ENCODE measurements at regions not wholly inside any gene's neighbourhood (a gene's known extent, or its start where the extent isn't known, plus 50 kb on each side); places are given as distances from the start of the nearest gene placed in this dataset.

- no peak overlapping the region for H3K4me3 Mint-ChIP-seq (ENCODE audit: low read depth)
- H3K27ac Mint-ChIP-seq = no peak overlapping the region
- peaks cover 8% of the 10 kb centered on the region for H3K4me1 Mint-ChIP-seq (ENCODE audit: low read depth)
- no peaks in the 10 kb centered on the region for H3K36me3 Mint-ChIP-seq (ENCODE audit: insufficient read depth)
- DNase-seq (ENCODE audit: low spot score, unreplicated experiment) = no peak
- H3K27me3 Mint-ChIP-seq = peaks cover 33% of the 10 kb centered on the region
- H3K9me3 Mint-ChIP-seq (ENCODE audit: low read depth) = no peaks in the 10 kb centered on the region
- no peak for TF ChIP-seq CTCF (IDR thresholded peaks at IDR 0.05; ENCODE audit: unreplicated experiment)
Measured at GRCh38 chr22:27557286-27558008, 244.1 kb downstream of the MN1 start.

- Mint-ChIP-seq H3K4me1 (ENCODE audit: low read depth) (peaks cover 8% of the 10 kb centered on the region), H3K9me3 (ENCODE audit: low read depth) (no peaks in the 10 kb centered on the region), H3K36me3 (ENCODE audit: insufficient read depth) (no peaks in the 10 kb centered on the region), H3K27me3 (peaks cover 38% of the 10 kb centered on the region), H3K27ac (no peak overlapping the region), H3K4me3 (ENCODE audit: low read depth) (no peak overlapping the region)
- no peak for DNase-seq (ENCODE audit: low spot score, unreplicated experiment)
- no peak for TF ChIP-seq CTCF (IDR thresholded peaks at IDR 0.05; ENCODE audit: unreplicated experiment)
Measured at GRCh38 chr22:27558658-27559371, 242.7 kb downstream of the MN1 start.

- no peak overlapping the region for H3K4me3 Mint-ChIP-seq (ENCODE audit: low read depth)
- DNase-seq (ENCODE audit: low spot score, unreplicated experiment) = no peak
- H3K36me3 Mint-ChIP-seq (ENCODE audit: insufficient read depth) = no peaks in the 10 kb centered on the region
- peaks cover 32% of the 10 kb centered on the region for H3K27me3 Mint-ChIP-seq
- H3K27ac Mint-ChIP-seq = no peak overlapping the region
- TF ChIP-seq CTCF (IDR thresholded peaks at IDR 0.05; ENCODE audit: unreplicated experiment) = no peak
- H3K9me3 Mint-ChIP-seq (ENCODE audit: low read depth) = no peaks in the 10 kb centered on the region
- H3K4me1 Mint-ChIP-seq (ENCODE audit: low read depth) = peaks cover 4% of the 10 kb centered on the region
Measured at GRCh38 chr22:27560781-27561180, 240.8 kb downstream of the MN1 start.

GRCh38 chr22:27561286-27561904, 240.2 kb downstream of the MN1 start:
- DNase-seq (ENCODE audit: low spot score, unreplicated experiment) = no peak
- Mint-ChIP-seq H3K27me3 (peaks cover 30% of the 10 kb centered on the region), H3K9me3 (ENCODE audit: low read depth) (no peaks in the 10 kb centered on the region), H3K27ac (no peak overlapping the region), H3K36me3 (ENCODE audit: insufficient read depth) (no peaks in the 10 kb centered on the region), H3K4me1 (ENCODE audit: low read depth) (peaks cover 4% of the 10 kb centered on the region), H3K4me3 (ENCODE audit: low read depth) (no peak overlapping the region)
- no peak for TF ChIP-seq CTCF (IDR thresholded peaks at IDR 0.05; ENCODE audit: unreplicated experiment)

GRCh38 chr22:27564806-27565205, 236.8 kb downstream of the MN1 start:
- Mint-ChIP-seq H3K9me3 (ENCODE audit: low read depth) (no peaks in the 10 kb centered on the region), H3K27ac (no peak overlapping the region), H3K4me1 (ENCODE audit: low read depth) (no peaks in the 10 kb centered on the region), H3K4me3 (ENCODE audit: low read depth) (no peak overlapping the region), H3K27me3 (peaks cover 49% of the 10 kb centered on the region), H3K36me3 (ENCODE audit: insufficient read depth) (no peaks in the 10 kb centered on the region)
- DNase-seq (ENCODE audit: low spot score, unreplicated experiment) = no peak
- no peak for TF ChIP-seq CTCF (IDR thresholded peaks at IDR 0.05; ENCODE audit: unreplicated experiment)

All from progenitor cell of endocrine pancreas (in vitro differentiated cells).